ENCODE measurements at regions not wholly inside any gene's neighbourhood (a gene's known extent, or its start where the extent isn't known, plus 50 kb on each side); places are given as distances from the start of the nearest gene placed in this dataset.
"Not testable (repeated sequence)": the region's sequence is repeated elsewhere in the genome, so short reads cannot be mapped to it uniquely, and the experiment has no call there.

DNA sequence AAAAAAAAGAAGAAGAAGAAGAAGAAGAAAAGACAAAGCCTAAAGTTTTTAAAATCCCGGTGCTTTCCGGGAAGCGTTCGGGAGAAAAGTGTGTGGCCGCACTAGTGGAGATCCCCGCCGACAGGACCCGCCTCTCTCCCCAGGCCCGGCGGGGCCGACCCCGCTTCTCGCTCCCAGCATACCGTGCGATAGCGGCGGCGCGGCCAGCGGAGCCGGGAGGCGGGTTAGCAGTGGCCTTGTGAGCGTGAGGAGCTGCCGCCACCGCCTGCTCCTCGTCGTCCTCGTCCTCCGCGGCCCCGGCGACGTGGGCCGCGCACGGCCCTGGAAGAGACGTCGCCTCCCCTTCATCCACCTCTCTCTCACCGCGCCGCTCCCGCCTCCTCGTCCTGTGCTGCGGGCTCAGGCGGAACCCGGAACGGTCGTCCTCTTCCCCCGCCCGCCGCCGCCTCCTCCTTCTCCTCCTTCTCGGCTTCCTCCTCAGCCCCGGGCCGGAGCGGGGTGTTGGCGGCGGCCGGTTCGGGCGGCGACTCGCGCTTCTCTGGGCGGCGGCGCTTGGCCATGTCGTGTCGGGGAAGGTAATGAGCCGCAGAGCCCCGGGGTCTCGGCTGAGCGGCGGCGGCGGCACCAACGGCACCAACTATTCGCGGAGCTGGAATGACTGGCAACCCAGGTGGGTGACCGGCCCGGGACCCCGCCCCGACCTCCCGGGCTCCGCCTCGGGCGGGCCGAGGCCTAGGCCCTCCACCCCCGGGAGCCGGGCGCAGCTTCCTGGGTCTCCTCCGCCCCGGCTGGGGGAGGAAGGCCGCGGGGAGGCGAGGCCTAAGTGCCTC is 62.6 kb upstream of the CDR2 start:
- Histone ChIP-seq H3K4me3 (ENCODE audit: low read depth, low read length) (peak overlapping the region; percentile 73), H3K27ac (ENCODE audit: extremely low read depth, low read depth, low read length) (peak overlapping the region; percentile 92)
- CTCF ChIA-PET; H3K4me1 ChIP-seq (ENCODE audit: control insufficient read depth, insufficient read depth, low read length); H3K36me3 ChIP-seq (ENCODE audit: control insufficient read depth in 2 of 2, insufficient read depth in 1 of 2, low read length in 2 of 2); H3K9me3 ChIP-seq (ENCODE audit: control insufficient read depth, insufficient read depth, low read depth, low read length): not testable (repeated sequence)
- POLR2A ChIA-PET, result interaction anchor here (0.6 to 0.7 kb wide), 4 partner anchors 38 to 1280 kb away, joined by 4 read pairs; no protein-coding TSS in a partner anchor
- TF ChIP-seq, protein P1, sequence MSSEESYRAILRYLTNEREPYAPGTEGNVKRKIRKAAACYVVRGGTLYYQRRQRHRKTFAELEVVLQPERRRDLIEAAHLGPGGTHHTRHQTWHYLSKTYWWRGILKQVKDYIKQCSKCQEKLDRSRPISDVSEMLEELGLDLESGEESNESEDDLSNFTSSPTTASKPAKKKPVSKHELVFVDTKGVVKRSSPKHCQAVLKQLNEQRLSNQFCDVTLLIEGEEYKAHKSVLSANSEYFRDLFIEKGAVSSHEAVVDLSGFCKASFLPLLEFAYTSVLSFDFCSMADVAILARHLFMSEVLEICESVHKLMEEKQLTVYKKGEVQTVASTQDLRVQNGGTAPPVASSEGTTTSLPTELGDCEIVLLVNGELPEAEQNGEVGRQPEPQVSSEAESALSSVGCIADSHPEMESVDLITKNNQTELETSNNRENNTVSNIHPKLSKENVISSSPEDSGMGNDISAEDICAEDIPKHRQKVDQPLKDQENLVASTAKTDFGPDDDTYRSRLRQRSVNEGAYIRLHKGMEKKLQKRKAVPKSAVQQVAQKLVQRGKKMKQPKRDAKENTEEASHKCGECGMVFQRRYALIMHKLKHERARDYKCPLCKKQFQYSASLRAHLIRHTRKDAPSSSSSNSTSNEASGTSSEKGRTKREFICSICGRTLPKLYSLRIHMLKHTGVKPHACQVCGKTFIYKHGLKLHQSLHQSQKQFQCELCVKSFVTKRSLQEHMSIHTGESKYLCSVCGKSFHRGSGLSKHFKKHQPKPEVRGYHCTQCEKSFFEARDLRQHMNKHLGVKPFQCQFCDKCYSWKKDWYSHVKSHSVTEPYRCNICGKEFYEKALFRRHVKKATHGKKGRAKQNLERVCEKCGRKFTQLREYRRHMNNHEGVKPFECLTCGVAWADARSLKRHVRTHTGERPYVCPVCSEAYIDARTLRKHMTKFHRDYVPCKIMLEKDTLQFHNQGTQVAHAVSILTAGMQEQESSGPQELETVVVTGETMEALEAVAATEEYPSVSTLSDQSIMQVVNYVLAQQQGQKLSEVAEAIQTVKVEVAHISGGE (tag by site-specific recombination; conservative IDR thresholded peaks at IDR 0.05; ENCODE audit: low read depth), result peak; percentile 20; the same call in 1 of the 2 replicates
- TF ChIP-seq, protein P2, sequence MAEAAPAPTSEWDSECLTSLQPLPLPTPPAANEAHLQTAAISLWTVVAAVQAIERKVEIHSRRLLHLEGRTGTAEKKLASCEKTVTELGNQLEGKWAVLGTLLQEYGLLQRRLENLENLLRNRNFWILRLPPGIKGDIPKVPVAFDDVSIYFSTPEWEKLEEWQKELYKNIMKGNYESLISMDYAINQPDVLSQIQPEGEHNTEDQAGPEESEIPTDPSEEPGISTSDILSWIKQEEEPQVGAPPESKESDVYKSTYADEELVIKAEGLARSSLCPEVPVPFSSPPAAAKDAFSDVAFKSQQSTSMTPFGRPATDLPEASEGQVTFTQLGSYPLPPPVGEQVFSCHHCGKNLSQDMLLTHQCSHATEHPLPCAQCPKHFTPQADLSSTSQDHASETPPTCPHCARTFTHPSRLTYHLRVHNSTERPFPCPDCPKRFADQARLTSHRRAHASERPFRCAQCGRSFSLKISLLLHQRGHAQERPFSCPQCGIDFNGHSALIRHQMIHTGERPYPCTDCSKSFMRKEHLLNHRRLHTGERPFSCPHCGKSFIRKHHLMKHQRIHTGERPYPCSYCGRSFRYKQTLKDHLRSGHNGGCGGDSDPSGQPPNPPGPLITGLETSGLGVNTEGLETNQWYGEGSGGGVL (tag by site-specific recombination; IDR thresholded peaks at IDR 0.05), result peak; percentile 77
- TF ChIP-seq, protein P3, sequence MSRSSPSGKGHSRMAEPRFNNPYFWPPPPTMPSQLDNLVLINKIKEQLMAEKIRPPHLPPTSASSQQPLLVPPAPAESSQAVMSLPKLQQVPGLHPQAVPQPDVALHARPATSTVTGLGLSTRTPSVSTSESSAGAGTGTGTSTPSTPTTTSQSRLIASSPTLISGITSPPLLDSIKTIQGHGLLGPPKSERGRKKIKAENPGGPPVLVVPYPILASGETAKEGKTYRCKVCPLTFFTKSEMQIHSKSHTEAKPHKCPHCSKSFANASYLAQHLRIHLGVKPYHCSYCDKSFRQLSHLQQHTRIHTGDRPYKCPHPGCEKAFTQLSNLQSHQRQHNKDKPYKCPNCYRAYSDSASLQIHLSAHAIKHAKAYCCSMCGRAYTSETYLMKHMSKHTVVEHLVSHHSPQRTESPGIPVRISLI (tag by site-specific recombination; IDR thresholded peaks at IDR 0.05), result 0 out of 2 replicates have a peak, but pooled peaks have one; percentile 18
- TF ChIP-seq ZEB2 (tag by site-specific recombination; IDR thresholded peaks at IDR 0.05) (peak; percentile 65; the same call in 1 of the 2 replicates), ZXDB (tag by site-specific recombination; IDR thresholded peaks at IDR 0.05) (peak; percentile 45; the same call in 1 of the 2 replicates), ZBTB20 (tag by site-specific recombination; IDR thresholded peaks at IDR 0.05) (peak; percentile 96), KLF7 (tag by site-specific recombination; IDR thresholded peaks at IDR 0.05; ENCODE audit: borderline replicate concordance) (0 out of 2 replicates have a peak, but pooled peaks have one; percentile 18), IKZF3 (tag by site-specific recombination; IDR thresholded peaks at IDR 0.05) (peak; percentile 41; the same call in 1 of the 2 replicates), ZNF2 (tag by site-specific recombination; IDR thresholded peaks at IDR 0.05) (0 out of 2 replicates have a peak, but pooled peaks have one; percentile 25), GLIS1 (tag by site-specific recombination; IDR thresholded peaks at IDR 0.05) (peak; percentile 79), ZBTB8A (tag by site-specific recombination; IDR thresholded peaks at IDR 0.05) (0 out of 2 replicates have a peak, but pooled peaks have one; percentile 39), ZSCAN30 (tag by site-specific recombination; IDR thresholded peaks at IDR 0.05) (0 out of 2 replicates have a peak, but pooled peaks have one; percentile 11), ZNF335 (tag by site-specific recombination; conservative IDR thresholded peaks at IDR 0.05) (peak; percentile 93), ZNF501 (tag by site-specific recombination; IDR thresholded peaks at IDR 0.05) (0 out of 2 replicates have a peak, but pooled peaks have one; percentile 63), ZFP37 (tag by site-specific recombination; IDR thresholded peaks at IDR 0.05) (peak; percentile 65; the same call in 1 of the 2 replicates), SP2 (tag by site-specific recombination; IDR thresholded peaks at IDR 0.05) (peak; percentile 72), EGR2 (tag by site-specific recombination; IDR thresholded peaks at IDR 0.05; ENCODE audit: low read depth) (peak; percentile 92), KLF1 (tag by site-specific recombination; IDR thresholded peaks at IDR 0.05) (peak; percentile 73), ZNF341 (tag by site-specific recombination; IDR thresholded peaks at IDR 0.05; ENCODE audit: low read depth) (peak; percentile 56), KLF8 (tag by site-specific recombination; IDR thresholded peaks at IDR 0.05) (peak; percentile 85; the same call in 1 of the 2 replicates), ZNF561 (tag by site-specific recombination; IDR thresholded peaks at IDR 0.05; ENCODE audit: borderline replicate concordance) (peak; percentile 59; the same call in 1 of the 2 replicates), ZFHX2 (tag by site-specific recombination; conservative IDR thresholded peaks at IDR 0.05) (peak; percentile 62), SP3 (tag by site-specific recombination; IDR thresholded peaks at IDR 0.05) (peak; percentile 76)
- TF ChIP-seq, protein P4, sequence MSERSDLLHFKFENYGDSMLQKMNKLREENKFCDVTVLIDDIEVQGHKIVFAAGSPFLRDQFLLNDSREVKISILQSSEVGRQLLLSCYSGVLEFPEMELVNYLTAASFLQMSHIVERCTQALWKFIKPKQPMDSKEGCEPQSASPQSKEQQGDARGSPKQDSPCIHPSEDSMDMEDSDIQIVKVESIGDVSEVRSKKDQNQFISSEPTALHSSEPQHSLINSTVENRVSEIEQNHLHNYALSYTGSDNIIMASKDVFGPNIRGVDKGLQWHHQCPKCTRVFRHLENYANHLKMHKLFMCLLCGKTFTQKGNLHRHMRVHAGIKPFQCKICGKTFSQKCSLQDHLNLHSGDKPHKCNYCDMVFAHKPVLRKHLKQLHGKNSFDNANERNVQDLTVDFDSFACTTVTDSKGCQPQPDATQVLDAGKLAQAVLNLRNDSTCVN (tag by site-specific recombination; optimal IDR thresholded peaks at IDR 0.05), result peak; percentile 99
- TF ChIP-seq, protein P5, sequence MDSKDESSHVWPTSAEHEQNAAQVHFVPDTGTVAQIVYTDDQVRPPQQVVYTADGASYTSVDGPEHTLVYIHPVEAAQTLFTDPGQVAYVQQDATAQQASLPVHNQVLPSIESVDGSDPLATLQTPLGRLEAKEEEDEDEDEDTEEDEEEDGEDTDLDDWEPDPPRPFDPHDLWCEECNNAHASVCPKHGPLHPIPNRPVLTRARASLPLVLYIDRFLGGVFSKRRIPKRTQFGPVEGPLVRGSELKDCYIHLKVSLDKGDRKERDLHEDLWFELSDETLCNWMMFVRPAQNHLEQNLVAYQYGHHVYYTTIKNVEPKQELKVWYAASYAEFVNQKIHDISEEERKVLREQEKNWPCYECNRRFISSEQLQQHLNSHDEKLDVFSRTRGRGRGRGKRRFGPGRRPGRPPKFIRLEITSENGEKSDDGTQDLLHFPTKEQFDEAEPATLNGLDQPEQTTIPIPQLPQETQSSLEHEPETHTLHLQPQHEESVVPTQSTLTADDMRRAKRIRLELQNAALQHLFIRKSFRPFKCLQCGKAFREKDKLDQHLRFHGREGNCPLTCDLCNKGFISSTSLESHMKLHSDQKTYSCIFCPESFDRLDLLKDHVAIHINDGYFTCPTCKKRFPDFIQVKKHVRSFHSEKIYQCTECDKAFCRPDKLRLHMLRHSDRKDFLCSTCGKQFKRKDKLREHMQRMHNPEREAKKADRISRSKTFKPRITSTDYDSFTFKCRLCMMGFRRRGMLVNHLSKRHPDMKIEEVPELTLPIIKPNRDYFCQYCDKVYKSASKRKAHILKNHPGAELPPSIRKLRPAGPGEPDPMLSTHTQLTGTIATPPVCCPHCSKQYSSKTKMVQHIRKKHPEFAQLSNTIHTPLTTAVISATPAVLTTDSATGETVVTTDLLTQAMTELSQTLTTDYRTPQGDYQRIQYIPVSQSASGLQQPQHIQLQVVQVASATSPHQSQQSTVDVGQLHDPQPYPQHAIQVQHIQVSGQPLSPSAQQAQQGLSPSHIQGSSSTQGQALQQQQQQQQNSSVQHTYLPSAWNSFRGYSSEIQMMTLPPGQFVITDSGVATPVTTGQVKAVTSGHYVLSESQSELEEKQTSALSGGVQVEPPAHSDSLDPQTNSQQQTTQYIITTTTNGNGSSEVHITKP (tag by site-specific recombination; IDR thresholded peaks at IDR 0.05), result peak; percentile 64
